GM12891 (cell line): ENCODE measurements at regions not wholly inside any gene's neighbourhood (a gene's known extent, or its start where the extent isn't known, plus 50 kb on each side); places are given as distances from the start of the nearest gene placed in this dataset.

Experiments used
- DNase-seq: peaks from one replicate; pipeline ENCODE4 v3.0.0; 2011; ENCODE audit warnings: low spot score; ENCODE audit not compliant: insufficient read length
- FAIRE-seq: peaks from 2 replicates; lab custom pipeline; 2011; peaks lifted over from hg19 to GRCh38; lab: Jason Lieb, UNC
- PAX5 ChIP-seq: IDR thresholded peaks from 2 replicates; pipeline ENCODE4 v1.6.1; 2011; ENCODE audit warnings: low read length, moderate library complexity, mild to moderate bottlenecking; ENCODE audit not compliant: insufficient read depth, severe bottlenecking
- POLR2A ChIP-seq: IDR thresholded peaks from 2 replicates; pipeline ENCODE4 v1.6.1; 2011; ENCODE audit warnings: low read depth, low read length, control low read depth
- POLR2AphosphoS5 ChIP-seq: IDR thresholded peaks from 2 replicates; pipeline ENCODE4 v1.6.1; 2011; ENCODE audit warnings: low read depth, low read length, control low read depth
- POU2F2 ChIP-seq: IDR thresholded peaks from 2 replicates; pipeline ENCODE4 v1.6.1; 2011; ENCODE audit warnings: low read depth, mild to moderate bottlenecking, control low read depth, low read length, moderate library complexity
- SPI1 ChIP-seq: IDR thresholded peaks from 2 replicates; pipeline ENCODE4 v1.6.1; 2011; ENCODE audit warnings: low read depth, low read length, control low read depth
- TAF1 ChIP-seq: IDR thresholded peaks from 2 replicates; pipeline ENCODE4 v1.6.1; 2011; ENCODE audit warnings: low read depth, low read length, control low read depth

- TF ChIP-seq POLR2AphosphoS5 (no peak), POU2F2 (no peak), PAX5 (no peak), TAF1 (no peak), POLR2A (no peak), SPI1 (no peak)
- DNase-seq (no peak), FAIRE-seq (no peak)
Observed at GRCh38 chr2:19225931-19226330, 132.5 kb downstream of the OSR1 start.

- DNase-seq (no peak), FAIRE-seq (no peak)
- TF ChIP-seq TAF1: no peak
- no peak for TF ChIP-seq POLR2AphosphoS5
- TF ChIP-seq SPI1: no peak
- no peak for TF ChIP-seq PAX5
- TF ChIP-seq POU2F2: no peak
- no peak for TF ChIP-seq POLR2A
Observed at GRCh38 chr2:19225126-19225525, 133.3 kb downstream of the OSR1 start.

- TF ChIP-seq POU2F2 (no peak), POLR2AphosphoS5 (no peak), POLR2A (no peak), SPI1 (no peak), TAF1 (no peak)
- DNase-seq (no peak), FAIRE-seq (no peak)
Observed at GRCh38 chr2:19224486-19224885, 133.9 kb downstream of the OSR1 start.

DNA sequence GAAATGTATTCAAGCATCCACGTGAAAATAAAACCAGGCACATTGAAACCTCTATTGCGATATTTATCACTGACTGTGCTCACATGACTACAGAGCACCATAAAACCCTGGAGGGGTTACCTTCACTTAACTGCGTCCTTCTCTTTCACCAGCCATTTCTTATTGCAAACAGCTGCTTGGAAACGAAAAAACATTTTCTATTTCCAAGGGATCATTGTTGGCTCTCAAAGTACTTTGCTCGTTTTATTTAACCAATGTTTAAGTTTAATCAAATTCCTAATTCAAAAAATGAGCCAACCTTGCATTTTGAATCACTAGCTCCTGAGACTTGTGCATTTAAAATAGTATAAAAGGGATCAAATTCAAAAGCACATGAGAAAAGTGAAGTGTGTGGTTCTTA lies 134.4 kb downstream of the OSR1 start:
- DNase-seq (no peak), FAIRE-seq (no peak)
- TF ChIP-seq POLR2AphosphoS5: no peak
- TF ChIP-seq TAF1: no peak
- TF ChIP-seq POU2F2: no peak
- no peak for TF ChIP-seq PAX5
- no peak for TF ChIP-seq POLR2A
- no peak for TF ChIP-seq SPI1

GRCh38 chr2:19219060-19219459 lies 139.4 kb downstream of the OSR1 start:
- DNase-seq: no peak
- TF ChIP-seq POLR2AphosphoS5 (no peak), SPI1 (no peak), POLR2A (no peak), PAX5 (no peak), POU2F2 (no peak), TAF1 (no peak)
- FAIRE-seq: no peak

GRCh38 chr2:19218166-19218565 lies 140.3 kb downstream of the OSR1 start:
- TF ChIP-seq PAX5 (no peak), POU2F2 (no peak), POLR2AphosphoS5 (no peak), SPI1 (no peak), TAF1 (no peak), POLR2A (no peak)
- FAIRE-seq (no peak), DNase-seq (no peak)

DNA sequence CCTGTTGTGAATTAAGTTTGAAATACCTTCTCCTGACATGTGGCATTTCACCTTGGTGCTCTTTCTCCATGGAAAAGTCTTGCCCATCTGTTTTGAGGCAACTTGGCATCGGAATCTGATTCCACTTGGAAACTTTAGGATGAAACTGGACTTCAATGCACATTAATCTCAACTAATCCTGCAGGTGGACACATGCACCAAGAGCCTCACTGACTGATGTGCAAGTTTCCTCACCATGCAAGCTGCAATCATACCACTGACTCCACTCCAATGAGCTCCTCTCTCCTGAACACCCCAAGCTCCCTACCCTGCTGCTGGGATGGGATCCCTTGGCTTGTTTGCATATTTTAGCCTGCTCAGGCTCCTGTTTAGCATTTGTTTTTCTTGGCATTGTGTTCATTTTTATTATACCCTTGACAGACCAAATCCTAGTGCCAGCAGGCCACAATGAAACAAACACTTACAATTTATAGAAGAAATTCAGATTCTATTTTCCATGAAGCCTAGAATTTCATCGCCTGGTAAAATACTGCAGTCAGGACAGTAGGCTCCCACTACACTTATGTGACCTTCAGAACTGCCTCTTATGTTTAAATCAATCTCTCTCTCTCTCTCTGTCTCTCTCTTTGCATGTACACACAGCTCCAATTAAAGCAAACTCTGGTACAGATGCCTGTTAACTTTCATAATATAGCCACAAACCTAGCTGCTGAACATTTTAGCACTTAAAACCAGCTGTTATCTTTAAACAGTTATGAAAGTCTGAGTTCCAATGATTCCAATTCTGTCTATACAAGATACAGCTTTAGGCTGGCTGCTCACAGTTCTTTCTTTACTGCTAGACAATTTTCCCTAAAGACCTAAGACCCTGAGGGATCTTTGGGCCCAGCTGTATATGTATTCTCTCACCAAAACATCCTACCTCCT lies 141.5 kb downstream of the OSR1 start:
- DNase-seq (no peak), FAIRE-seq (no peak)
- TF ChIP-seq POU2F2: no peak
- no peak for TF ChIP-seq POLR2AphosphoS5
- TF ChIP-seq TAF1: no peak
- TF ChIP-seq SPI1: no peak
- no peak for TF ChIP-seq PAX5
- TF ChIP-seq POLR2A: no peak

DNA sequence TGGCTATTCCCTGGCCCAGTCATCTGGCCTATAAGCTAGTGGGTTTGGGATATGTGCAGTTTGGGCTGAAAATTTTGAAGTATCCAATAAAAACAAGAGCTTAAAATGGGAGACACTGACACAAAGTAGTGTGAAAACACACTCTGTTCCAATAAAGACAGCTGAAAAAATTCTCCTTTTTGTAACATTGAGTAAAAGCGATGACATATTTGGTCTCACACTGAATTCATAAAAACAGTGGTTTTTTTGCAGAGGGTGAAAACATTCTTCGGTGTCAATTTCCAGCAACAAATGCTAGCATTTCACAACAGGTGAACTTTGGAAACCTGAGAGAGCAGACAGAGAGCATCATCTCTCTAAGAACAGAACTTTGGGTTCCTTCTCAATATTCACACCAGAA lies 142.2 kb downstream of the OSR1 start:
- DNase-seq: no peak
- FAIRE-seq: no peak
- TF ChIP-seq POU2F2 (no peak), SPI1 (no peak), TAF1 (no peak), POLR2AphosphoS5 (no peak), PAX5 (no peak), POLR2A (no peak)

GRCh38 chr2:19214682-19215391 lies 143.6 kb downstream of the OSR1 start:
- FAIRE-seq: no peak
- TF ChIP-seq POLR2AphosphoS5: no peak
- TF ChIP-seq POLR2A: no peak
- no peak for TF ChIP-seq PAX5
- no peak for TF ChIP-seq POU2F2
- no peak for DNase-seq
